HG03460 (cell line): ENCODE measurements at regions not wholly inside any gene's neighbourhood (a gene's known extent, or its start where the extent isn't known, plus 50 kb on each side); places are given as distances from the start of the nearest gene placed in this dataset.
"Not testable (repeated sequence)": the region's sequence is repeated elsewhere in the genome, so short reads cannot be mapped to it uniquely, and the experiment has no call there.

Experiments
- ATAC-seq: cut with Tn5 transposase; IDR thresholded peaks from one replicate; pipeline ENCODE4 v1.9.1; 2021; ENCODE audit not compliant: unreplicated experiment

- ATAC-seq = no peak
These were observed 300.2 kb upstream of the VCX start for GRCh38 chrX:7542587-7543380.

GRCh38 chrX:7522860-7523259, 320.1 kb upstream of the VCX start:
- no peak for ATAC-seq

GRCh38 chrX:7515681-7516413, 327.1 kb upstream of the VCX start:
- ATAC-seq = no peak

GRCh38 chrX:7514871-7515599, 327.9 kb upstream of the VCX start:
- no peak for ATAC-seq

GRCh38 chrX:7512845-7513244, 330.1 kb upstream of the VCX start:
- no peak for ATAC-seq

- ATAC-seq = no peak
These were observed 339.7 kb upstream of the VCX start for GRCh38 chrX:7503251-7503650.

- no peak for ATAC-seq
These were observed 342.6 kb upstream of the VCX start for GRCh38 chrX:7500386-7500785.

- ATAC-seq = no peak
These were observed 338.6 kb upstream of the PUDP start for GRCh38 chrX:7486505-7486904.

GRCh38 chrX:7485061-7485460, 337.1 kb upstream of the PUDP start:
- no peak for ATAC-seq

GRCh38 chrX:7480721-7481120, 332.8 kb upstream of the PUDP start:
- ATAC-seq = no peak

GRCh38 chrX:7462110-7462509, 314.2 kb upstream of the PUDP start:
- no peak for ATAC-seq

GRCh38 chrX:7461051-7461450, 313.1 kb upstream of the PUDP start:
- ATAC-seq = not testable (repeated sequence)

- ATAC-seq = no peak
These were observed 300.0 kb upstream of the PUDP start for GRCh38 chrX:7447801-7448499.

- ATAC-seq = no peak
These were observed 298.9 kb upstream of the PUDP start for GRCh38 chrX:7446815-7447214.

- ATAC-seq = peak; percentile 84
These were observed 297.0 kb upstream of the PUDP start for GRCh38 chrX:7444967-7445366.

GRCh38 chrX:7441586-7441985, 293.6 kb upstream of the PUDP start:
- no peak for ATAC-seq

GRCh38 chrX:7435822-7436221, 287.9 kb upstream of the PUDP start:
- ATAC-seq = no peak

GRCh38 chrX:7432901-7433300, 284.9 kb upstream of the PUDP start:
- no peak for ATAC-seq

GRCh38 chrX:7420717-7421116, 272.8 kb upstream of the PUDP start:
- ATAC-seq = no peak

GRCh38 chrX:7414753-7415152, 266.8 kb upstream of the PUDP start:
- no peak for ATAC-seq

- no peak for ATAC-seq
These were observed 264.9 kb upstream of the PUDP start for GRCh38 chrX:7412840-7413239.
